DND-41 (cell line): ENCODE measurements at regions not wholly inside any gene's neighbourhood (a gene's known extent, or its start where the extent isn't known, plus 50 kb on each side); places are given as distances from the start of the nearest gene placed in this dataset.

ENCODE experiments used
- EZH2 ChIP-seq: IDR thresholded peaks from 3 replicates; pipeline ENCODE4 v1.6.1; 2012; ENCODE audit warnings: borderline replicate concordance, low read depth, mild to moderate bottlenecking, moderate library complexity, low read length, inconsistent platforms; ENCODE audit not compliant: severe bottlenecking
- TF ChIP-seq, protein P1 (sequence below): IDR thresholded peaks from 2 replicates; pipeline ENCODE4 v1.5.1; 2012; ENCODE audit warnings: borderline replicate concordance, low read length, moderate library complexity, mild to moderate bottlenecking; ENCODE audit not compliant: poor library complexity, severe bottlenecking; ENCODE audit errors: extremely low read depth

DNA sequence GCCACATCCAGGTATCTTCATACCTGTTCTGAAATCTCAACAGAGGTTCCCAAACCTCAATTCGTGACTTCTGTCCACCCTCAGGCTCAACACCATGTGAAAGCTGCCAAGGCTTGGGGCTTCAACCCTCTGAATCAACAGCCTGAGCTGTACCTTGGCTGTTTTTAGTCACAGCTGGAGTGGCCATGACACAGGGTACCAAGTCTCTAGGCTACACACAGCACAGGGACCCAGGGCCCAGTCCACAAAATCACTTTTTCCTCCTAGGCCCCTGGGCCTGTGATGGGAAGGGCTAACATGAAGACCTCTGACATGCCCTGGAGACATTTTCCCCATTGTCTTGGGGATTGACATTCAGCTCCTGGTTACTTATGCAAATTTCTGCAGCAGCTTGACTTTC, 464.9 kb downstream of the ELAVL2 start:
- TF ChIP-seq, protein P1, sequence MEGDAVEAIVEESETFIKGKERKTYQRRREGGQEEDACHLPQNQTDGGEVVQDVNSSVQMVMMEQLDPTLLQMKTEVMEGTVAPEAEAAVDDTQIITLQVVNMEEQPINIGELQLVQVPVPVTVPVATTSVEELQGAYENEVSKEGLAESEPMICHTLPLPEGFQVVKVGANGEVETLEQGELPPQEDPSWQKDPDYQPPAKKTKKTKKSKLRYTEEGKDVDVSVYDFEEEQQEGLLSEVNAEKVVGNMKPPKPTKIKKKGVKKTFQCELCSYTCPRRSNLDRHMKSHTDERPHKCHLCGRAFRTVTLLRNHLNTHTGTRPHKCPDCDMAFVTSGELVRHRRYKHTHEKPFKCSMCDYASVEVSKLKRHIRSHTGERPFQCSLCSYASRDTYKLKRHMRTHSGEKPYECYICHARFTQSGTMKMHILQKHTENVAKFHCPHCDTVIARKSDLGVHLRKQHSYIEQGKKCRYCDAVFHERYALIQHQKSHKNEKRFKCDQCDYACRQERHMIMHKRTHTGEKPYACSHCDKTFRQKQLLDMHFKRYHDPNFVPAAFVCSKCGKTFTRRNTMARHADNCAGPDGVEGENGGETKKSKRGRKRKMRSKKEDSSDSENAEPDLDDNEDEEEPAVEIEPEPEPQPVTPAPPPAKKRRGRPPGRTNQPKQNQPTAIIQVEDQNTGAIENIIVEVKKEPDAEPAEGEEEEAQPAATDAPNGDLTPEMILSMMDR = no peak
- no peak for TF ChIP-seq EZH2
